Tibial nerve (tissue), 4 donors: ENCODE measurements at regions not wholly inside any gene's neighbourhood (a gene's known extent, or its start where the extent isn't known, plus 50 kb on each side); places are given as distances from the start of the nearest gene placed in this dataset.

ENCODE experiments used
- CTCF ChIP-seq, 5 experiments: fragments of 200-600 bp in 3 of 5; fragments of 450-650 bp in 2 of 5; sonication (generic) in 3 of 5; IDR thresholded peaks; one replicate each; pipeline ENCODE4 v1.5.1; 2016 to 2019; ENCODE audit warnings: antibody characterized with exemption in 5 of 5, mild to moderate bottlenecking in 3 of 5, moderate library complexity in 2 of 5
- EP300 ChIP-seq, 2 donors: sonication (generic); formaldehyde crosslinking; IDR thresholded peaks; one replicate each; pipeline ENCODE4 v1.6.1; 2017; ENCODE audit warnings: antibody characterized with exemption in 2 of 2, mild to moderate bottlenecking in 1 of 2
- POLR2A ChIP-seq, 2 donors: fragments of 450-650 bp; IDR thresholded peaks; one replicate each; pipeline ENCODE4 v1.6.1; 2017; ENCODE audit warnings: antibody characterized with exemption in 2 of 2, mild to moderate bottlenecking in 2 of 2, moderate library complexity in 2 of 2

DNA sequence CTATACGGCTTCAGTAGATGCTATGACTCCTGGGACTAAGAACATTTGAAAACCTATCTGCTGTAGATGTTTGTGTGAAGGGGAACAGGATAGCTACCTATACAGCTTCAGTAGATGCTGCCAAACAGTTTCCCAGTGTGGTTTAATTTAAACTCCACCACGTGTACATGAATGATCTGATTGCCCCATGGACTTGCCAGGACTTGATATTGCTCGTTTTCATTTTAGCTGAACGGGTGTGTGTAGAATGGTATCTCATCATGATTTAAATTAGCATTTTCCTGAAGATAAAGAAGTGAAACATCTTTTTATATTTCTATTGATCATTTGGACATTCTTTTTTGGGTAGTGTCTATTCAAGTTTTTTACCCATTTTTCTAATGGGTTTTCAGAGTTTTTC is 77.8 kb upstream of the PIP4K2A start:
- TF ChIP-seq CTCF (IDR thresholded peaks at IDR 0.05) (no peak), POLR2A (IDR thresholded peaks at IDR 0.05) (no peak), EP300 (IDR thresholded peaks at IDR 0.05) (no peak)
